ENCODE measurements at regions not wholly inside any gene's neighbourhood (a gene's known extent, or its start where the extent isn't known, plus 50 kb on each side); places are given as distances from the start of the nearest gene placed in this dataset.

GRCh38 chr9:135418161-135418560 lies 61.4 kb upstream of the PPP1R26 start:
- DNase-seq = no peak

GRCh38 chr9:135419106-135419505 lies 60.5 kb upstream of the PPP1R26 start:
- no peak for DNase-seq

- peak in 30 of 58 donors; percentile 7 to 78 (median 33) for DNase-seq
Measured at GRCh38 chr9:135422341-135422944, 57.1 kb upstream of the PPP1R26 start.

GRCh38 chr9:135423725-135424124 lies 55.9 kb upstream of the PPP1R26 start:
- no peak for DNase-seq
